Dermis microvascular lymphatic vessel endothelial cell (primary cell): ENCODE measurements at regions not wholly inside any gene's neighbourhood (a gene's known extent, or its start where the extent isn't known, plus 50 kb on each side); places are given as distances from the start of the nearest gene placed in this dataset.
"Not testable (repeated sequence)": the region's sequence is repeated elsewhere in the genome, so short reads cannot be mapped to it uniquely, and the experiment has no call there.

Source experiments
- DNase-seq, 2 donors: peaks; one replicate each; pipeline versions ENCODE4 v3.0.0 to v3.0.0-alpha.2; 2010; ENCODE audit warnings: low read depth in 2 of 2

DNA sequence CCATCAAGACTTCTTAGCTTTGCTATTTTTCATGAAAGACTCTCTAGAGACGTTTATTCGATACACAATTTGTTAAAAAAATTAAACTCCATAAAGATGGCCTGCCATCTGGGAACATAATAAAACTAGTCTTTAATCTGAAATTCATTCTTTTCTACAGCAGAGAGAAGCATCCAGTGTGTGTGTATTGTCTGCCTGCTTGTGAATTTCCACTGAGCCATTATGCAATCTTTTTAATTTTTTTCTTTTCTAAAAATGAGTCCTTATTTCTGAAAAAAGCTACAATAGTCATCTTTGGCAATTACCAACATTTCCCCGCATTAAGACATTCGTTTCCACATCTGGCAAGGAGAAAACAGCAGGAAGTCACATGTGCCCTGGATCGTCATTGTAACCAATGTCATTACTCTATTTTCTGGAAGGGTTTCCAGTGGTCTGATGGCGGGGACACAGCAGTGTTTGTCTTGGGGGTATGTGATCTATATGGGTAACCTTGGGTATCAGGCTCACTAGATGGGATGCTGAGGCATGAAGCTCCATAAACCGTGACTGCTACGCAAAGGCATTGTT, 263.1 kb downstream of the MSX2 start:
- no peak for DNase-seq

DNA sequence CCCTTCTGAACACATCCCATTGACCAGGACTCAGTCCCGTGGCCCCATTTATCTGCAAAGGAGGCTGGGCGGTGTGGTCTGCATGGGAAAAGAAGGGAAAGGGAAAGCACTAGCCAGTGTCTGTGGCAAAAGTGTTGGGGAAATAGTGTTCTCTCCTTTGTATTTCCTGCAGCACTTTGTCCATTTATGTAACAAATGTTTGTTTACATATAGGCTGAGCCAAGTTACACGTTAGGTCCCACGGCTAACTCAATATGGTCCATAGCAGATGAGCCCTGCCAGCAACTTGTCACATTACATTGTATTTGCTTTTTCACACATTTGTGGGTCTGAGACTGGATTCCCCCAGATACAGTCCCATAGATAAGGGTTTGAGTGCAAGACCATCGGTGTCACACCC, 260.5 kb downstream of the MSX2 start:
- DNase-seq: no peak

DNA sequence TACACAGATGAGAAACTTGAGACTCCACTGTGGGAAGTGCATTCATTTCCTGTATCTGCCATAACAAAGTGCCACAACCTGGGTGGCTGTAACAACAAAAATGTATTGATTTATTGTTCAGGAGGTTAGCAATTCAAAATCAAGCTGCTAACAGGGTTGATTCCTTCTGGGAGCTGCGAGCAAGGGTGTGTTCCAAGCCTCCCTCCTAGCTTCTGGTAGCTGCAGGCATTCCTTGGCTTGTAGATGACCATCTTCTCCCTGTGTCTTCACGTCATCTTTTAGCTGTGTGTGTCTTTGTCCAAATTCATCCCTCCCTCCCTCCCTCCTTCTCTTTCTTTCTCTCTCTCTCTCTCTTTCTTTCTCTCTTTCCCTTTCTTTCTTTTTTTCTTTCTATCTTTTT, 258.1 kb downstream of the MSX2 start:
- DNase-seq: no peak

DNA sequence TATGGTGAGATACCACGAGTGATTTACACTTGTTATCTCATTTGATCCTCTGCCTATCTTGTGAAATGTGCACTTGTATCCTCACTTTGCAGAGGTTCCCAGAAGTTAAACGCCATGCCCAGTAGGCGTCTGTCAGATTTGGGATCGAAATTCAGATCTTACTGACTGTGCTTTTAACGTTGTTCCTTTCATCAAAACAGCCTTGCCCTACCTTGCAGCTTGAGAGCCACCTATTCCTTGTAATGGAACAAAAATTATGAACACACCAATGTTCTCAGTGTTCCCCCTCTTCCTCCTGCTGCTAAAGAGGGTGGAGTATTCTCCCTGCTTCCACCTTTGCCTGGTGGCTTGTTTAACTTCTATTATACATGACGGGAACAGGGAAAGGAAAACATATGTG, 257.0 kb downstream of the MSX2 start:
- DNase-seq: no peak

DNA sequence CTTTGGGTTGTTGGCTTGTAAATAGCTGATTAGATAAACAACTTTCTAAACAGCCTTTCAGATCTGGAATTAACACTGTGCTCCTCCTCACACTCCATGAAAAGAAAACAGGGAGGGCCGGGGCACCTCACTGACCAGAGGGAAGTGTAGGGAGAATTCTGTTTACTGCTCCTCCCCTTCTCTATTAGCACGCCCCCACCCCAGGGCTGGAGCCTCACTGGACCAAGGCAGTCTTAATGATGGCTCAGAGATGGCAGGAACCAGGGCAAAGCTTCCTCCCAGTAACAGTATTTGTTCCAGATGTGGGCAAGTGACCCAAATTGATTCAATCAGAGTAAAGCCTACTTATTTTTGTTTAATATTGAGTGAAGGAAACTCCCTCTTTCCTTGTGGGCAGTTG, 256.6 kb downstream of the MSX2 start:
- DNase-seq: no peak

DNA sequence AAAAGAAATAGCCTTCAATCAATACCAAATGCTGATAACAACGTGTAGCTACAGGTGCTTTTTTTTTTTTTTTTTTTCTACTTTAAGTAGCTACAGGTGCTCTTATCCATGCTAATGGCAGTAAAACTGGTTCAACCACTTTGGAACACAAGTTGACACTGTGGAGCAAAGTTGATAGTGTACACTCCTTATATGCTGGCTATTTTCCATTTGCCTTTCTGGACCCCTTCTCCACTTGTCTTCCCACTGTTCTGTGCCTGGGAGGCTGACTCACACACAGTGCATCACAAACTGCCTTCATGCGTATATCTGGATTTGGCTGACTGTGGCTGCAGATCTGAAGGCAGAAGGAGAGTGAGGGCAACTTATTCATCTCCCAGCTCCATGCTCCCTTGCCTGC, 247.9 kb downstream of the MSX2 start:
- no peak for DNase-seq

DNA sequence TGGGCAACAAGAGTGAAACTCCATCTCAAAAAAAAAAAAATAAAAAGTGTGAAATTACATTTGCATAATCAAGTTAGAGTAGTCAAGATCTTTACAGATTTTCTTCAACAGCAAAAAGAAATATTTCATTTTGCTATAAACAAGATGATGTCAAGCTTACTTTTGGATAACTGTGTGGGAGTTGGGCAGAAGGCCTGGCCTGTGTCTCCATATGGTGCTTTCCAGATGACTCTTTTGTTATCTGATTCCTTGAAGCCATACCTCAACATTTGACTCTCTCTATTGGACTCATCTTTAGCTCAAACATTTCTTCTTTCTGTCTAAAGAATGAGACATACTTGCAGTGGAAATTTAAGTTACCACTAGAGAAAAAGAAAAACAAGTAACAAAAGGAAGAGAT, 246.8 kb downstream of the MSX2 start:
- DNase-seq: no peak

DNA sequence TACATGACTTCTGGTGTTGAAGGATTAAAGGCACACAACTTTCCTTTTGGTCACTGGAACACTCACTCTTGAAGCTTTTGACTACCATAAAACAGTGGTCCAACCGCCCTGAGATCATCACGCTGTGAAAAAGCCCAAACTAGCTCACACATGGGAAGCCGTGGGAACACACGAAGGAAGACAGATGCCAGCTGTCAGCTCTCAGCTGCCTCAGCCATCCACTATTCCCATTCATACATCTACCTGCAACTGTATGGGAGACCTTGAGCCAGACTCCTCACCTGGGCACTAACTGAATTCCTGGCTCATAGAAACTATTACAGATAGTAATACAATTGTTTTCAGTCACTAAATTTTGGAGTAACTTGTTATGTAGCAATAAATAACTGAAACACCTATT, 246.1 kb downstream of the MSX2 start:
- no peak for DNase-seq

DNA sequence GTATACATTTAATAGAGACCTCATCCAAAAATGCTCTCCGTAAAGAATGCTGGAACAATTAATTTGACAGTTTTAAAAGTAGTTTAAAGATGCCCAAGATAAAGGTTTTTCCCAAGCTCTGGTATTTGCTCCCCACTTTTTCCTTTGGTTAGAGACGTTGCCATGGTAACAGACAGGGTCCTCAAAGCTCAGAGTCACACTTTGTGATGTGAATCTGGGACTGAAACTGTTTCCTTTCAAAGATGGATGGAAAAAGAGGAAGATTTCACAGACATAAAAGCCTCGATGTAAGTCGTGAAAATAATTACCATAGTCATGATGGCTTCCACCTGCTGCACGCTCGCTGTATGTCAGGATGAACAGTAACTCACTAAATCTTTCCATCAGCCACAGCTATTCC, 229.5 kb downstream of the MSX2 start:
- no peak for DNase-seq

DNA sequence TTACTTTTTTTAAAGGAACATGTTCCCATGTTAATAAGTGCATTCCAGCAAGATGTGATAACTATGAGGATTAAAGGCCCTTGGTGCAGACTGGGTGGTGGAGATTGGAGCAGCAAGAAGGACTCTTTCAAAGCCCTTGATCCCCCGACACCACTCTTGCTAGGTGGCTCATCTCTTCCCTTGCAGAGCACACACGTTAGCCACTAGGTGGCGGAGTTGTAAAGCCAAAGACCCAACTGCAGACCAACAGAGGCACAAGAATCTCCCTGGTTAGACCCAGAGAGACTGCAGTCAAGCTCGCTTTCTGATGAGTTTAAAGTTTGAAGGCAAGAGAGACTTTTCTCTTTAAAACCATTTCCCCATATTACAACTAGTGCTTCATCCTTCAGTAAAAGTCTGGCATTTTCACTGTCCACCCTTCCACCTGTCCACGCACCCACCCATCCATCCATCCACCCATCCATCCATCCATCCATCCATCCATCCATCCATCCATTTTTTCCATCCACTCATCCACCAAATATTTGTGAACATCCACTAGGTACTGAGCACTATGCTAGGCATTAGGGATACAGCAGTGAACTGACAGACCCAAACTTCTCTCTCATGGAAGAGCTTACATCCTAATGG, 226.9 kb downstream of the MSX2 start:
- peak; percentile 43 to 67 for DNase-seq

DNA sequence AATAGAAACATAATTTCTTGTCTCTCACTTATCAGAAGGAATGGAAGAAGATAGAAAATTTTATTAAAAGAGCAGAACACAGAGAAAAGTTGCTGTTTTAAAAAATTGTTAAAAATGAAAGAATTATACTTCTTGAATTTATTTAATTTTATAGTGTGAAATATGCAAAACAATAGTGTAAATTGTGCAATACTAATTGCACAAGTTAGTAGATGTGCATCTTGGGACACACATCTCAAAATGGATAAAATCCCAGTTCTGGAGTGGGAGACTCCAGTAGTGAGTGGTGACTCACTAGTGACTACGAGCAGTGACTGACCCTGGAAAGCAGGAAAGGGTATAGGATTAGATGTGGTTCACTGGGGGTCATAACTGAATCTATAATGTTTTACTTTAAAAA, 223.2 kb downstream of the MSX2 start:
- DNase-seq: no peak

DNA sequence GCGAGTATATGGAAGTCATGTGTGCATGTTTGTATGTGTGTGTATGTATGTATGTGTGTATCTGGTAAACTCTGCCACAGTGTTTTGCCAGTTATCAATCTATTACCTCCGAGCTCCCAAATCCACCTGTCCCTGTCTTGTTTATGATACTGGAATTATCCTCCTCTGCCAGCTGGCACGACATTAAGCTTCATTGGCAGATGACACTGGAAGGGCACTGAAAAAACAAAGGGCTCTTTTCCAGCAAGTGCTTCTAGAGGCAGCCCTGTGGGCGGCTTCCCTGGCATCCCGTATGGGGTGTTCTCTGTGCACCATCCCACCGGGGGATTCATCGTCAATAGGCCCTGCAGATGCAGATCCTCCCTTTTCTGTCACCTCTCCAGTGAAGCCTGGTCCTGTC, 221.5 kb downstream of the MSX2 start:
- DNase-seq: no peak

DNA sequence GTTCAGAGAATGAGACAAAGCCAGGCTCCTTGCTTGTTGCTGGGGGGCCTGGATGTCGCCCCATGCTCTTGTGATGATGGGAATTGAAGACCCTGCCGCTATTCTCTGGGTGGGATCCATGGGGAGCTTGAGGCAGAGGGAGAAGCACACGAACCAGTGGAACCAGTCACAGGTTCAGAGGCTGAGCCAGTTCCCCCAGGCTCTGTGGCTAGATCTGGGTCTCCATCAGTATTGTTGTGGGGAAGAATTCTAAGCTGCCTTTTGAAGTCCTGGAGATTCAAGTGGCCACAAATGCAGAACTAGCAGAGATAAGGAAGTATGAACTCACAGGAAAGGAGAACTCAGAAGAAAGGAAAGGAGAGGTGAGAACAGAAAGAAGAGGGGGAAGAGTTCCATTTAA, 219.4 kb downstream of the MSX2 start:
- DNase-seq: no peak

DNA sequence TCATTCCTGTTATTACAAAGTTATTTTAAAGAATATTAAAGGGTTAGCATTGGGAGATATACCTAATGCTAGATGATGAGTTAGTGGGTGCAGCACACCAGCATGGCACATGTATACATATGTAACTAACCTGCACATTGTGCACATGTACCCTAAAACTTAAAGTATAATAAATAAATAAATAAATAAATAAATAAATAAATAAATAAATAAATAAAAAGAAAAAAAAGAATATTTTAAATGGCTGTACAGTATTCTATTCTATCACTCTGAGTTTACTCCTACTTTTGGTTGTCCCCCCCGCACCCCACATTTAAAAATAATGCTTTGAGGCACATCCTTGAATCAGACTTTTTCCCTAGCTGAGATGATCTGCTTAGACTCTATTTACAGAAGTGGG, 218.6 kb downstream of the MSX2 start:
- not testable (repeated sequence) for DNase-seq

DNA sequence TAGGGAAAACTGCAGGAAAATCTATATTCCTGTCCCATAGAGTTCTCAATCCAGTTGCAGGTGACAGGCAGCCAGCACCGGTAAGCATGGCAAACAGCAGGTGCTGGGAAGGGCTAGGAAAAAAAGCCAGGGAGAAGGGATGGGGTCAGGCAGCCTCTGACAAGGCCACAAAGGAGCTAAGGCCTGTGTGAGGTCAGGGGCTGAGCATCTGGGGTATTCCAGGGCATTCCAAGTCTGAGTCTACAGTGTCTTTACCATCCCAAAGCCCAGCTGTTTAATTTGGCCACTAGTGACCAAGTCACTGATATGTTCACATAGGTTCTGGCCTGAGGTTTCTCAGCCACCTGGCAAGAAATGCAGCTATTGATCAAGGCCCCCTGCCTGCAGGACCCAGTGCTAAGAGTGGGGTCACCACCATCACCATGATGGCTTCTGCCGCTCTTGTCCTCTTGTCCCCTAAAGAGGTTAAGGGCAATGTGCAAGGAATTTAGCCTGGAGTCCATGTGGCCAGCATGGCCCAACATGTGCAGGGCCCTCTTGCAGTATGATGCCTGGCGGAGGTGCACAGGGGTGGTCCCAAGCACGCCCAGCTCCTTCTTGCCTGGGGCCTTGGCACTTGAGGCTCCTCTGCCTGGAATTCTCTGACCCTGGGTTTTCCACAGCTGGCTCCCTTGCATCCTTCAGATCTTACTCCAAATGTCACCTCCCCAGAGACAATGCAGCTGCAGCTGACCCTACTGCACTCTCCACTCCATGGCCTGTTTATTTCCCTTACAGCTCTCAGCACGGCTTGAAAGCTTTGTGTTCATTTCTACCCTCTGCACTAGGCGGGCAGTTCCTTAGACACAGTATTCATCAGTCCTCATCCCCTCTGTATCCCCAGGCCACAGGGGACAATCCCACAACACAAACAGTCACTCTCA, 213.1 kb downstream of the MSX2 start:
- DNase-seq: no peak

DNA sequence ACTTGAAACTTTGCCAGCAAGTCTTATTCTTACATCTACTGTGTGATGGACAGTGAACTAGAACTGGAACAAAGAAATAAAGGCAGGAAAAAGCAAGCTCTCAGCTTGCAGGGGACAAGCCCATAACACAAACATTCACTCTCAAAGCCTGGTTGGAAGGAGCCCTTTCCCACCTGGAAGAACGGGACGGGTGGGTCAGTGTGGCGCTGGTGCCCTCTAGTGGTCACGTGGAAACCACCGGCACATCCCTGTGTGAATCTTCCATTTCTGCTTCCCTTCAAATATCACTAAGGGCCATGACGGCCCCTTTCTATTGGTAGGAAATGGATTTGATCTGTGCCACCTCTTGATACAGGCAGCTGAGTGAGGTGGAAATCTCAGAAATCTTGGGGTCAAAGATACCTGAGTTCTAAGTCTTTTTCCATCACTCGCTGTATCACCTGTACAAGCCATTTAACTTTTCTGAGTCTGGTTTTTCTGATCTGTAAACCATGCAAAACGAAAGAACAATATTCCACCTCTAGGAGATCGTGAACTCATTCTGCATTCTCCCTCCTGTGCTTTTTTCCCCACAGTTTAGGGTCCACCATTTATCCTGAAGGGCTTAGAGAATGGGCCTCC, 211.6 kb downstream of the MSX2 start:
- peak; percentile 12 to 42 for DNase-seq

DNA sequence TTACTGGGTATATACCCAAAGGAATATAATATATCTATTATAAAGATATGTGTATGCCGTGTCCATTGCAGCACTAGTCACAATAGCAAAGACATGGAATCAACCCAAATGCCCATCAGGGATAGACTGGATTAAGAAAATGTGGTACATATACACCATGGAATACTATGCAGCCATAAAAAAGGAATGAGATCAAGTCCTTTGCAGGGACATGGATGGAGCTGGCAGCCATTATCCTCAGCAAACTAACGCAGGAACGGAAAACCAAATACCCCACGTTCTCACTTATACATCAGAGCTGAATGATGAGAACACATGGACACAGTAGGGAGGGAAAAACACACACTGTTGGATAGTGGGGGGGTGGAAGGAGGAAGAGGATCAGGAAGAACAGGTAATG, 206.7 kb downstream of the MSX2 start:
- not testable (repeated sequence) for DNase-seq

DNA sequence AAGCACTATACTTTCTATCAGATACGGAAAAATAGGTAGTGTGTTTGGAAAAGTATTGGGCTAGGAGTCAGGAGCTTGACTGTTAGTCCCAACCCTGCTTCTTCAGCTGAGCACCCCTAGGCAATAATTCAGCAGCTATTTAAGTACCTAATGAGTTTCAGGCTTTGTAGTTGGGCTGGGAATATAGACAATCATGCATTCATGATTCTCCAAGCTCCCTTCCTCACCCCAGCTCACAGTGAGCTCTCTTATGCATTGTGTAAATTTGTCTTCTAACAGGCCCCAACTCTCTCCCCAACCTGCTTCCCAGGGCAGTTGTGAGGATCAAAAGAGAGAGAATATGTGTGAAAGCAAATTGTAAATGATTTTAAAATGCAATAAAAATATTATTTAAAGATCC, 201.2 kb downstream of the MSX2 start:
- DNase-seq: no peak

DNA sequence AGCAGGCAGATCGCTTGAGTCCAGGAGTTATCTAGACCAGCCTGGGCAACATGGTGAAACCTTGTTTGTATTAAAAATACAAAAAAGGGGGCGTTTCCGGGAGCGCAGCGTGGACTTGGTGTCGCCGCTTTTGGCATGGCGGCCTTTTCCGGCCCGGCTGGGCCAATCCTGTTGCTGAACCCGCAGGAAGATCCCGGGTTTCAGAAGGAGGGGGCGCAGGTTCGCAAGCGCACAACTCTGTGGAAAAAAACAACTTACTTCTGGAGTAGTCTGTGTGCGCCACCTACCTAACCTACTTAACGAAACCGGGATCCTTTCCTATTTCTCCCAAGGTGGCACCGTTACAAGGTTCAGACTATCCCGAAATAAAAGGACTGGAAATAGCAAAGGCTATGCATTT, 198.6 kb downstream of the MSX2 start:
- DNase-seq: no peak

DNA sequence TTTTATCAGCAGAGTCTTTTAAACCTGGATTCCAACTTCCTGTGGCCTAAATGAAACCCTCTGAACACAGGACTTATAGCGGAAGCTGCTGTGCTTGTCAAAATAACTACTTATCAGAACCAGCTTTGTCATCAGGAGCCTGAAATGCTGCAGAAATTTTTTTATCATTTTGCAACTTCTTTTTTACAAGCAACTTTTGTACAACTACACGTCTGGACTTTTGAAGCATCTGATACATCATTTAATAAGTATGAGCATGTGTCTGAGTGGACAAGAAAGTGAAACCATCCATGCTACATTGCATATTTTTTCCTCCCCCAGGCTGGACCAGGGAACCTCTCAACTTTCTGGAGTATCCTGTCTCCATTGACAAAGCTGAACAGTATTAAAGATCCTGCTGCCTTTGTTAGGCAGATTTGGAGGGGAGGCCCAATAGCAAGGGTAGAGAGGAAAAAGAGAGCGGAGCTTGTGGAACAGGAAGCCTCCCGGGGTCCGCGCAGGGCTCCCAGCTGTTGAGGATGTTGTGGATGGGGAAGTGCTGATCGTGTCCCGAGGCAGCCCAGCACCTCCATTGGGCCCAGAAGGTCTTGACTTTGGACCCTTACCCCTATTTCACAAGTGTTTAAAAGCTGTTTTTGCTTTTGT, 196.6 kb downstream of the MSX2 start:
- no peak for DNase-seq

DNA sequence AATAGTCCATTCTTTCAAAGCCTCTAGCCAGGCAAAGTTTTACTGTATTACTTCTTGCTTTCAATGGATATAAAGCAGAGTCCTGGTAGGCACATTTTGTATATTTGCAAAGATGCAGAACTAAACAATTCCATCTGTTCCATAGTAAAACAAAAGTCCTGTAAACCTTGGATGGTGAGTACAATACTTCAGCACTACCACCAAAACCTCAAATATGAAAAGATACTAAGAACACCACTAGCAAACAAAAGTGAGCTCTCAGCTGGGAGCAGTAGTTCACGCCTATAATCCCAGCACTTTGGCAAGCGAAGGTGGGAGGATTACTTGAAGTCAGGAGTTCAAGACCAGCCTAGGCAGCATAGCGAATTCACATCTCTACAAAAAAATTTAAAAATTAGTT, 195.0 kb downstream of the MSX2 start:
- no peak for DNase-seq

DNA sequence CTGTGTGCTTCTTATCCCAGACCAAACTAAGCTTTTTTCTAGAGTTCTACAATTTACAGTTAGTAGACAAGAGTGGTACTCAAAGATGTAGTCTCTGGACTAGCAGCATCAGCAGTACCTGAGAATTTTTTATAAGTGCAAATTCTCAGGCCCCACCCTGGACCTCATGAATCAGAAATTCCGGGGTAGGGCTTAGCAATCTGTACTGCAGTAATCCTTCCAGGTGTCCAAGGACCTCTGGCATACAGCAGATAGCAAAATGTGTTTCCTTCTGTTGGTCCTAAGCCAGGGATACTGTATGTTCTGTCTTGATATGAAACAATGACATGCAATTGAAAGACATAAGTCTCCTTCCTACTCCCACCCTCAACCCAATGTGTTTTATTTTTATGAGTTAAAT, 194.3 kb downstream of the MSX2 start:
- DNase-seq: no peak
